Smooth muscle cell (in vitro differentiated cells): ENCODE measurements at regions not wholly inside any gene's neighbourhood (a gene's known extent, or its start where the extent isn't known, plus 50 kb on each side); places are given as distances from the start of the nearest gene placed in this dataset.

ENCODE experiments used
- DNase-seq: peaks from one replicate; lab custom pipeline; 2025; ENCODE audit not compliant: unreplicated experiment; lab: John Stamatoyannopoulos, UW
- H2AFZ ChIP-seq: fragments of 200-600 bp; sonication (generic); 2 replicates; pipeline ENCODE4 v1.6.0; 2016; ENCODE audit warnings: antibody characterized with exemption, low read depth, mild to moderate bottlenecking
- H3F3A ChIP-seq: fragments of 200-600 bp; sonication (generic); 2 replicates; pipeline ENCODE4 v1.6.0; 2017; ENCODE audit warnings: antibody characterized with exemption, low read depth
- H3K27ac ChIP-seq: fragments of 200-600 bp; sonication (generic); 2 replicates; pipeline ENCODE4 v1.5.1; 2016; ENCODE audit warnings: low read depth, mild to moderate bottlenecking
- H3K27me3 ChIP-seq: fragments of 200-600 bp; sonication (generic); 2 replicates; pipeline ENCODE4 v1.6.1; 2016; ENCODE audit warnings: low read depth, mild to moderate bottlenecking
- H3K36me3 ChIP-seq: fragments of 200-600 bp; sonication (generic); 2 replicates; pipeline ENCODE4 v1.5.1; 2016; ENCODE audit warnings: low read depth
- H3K4me1 ChIP-seq: fragments of 200-600 bp; sonication (generic); 2 replicates; pipeline ENCODE4 v1.5.1; 2016; ENCODE audit warnings: low read depth
- H3K4me2 ChIP-seq: fragments of 200-600 bp; sonication (generic); 2 replicates; pipeline ENCODE4 v1.6.0; 2016; ENCODE audit warnings: mild to moderate bottlenecking
- H3K4me3 ChIP-seq: fragments of 200-600 bp; sonication (generic); 2 replicates; pipeline ENCODE4 v1.5.1; 2016; ENCODE audit warnings: mild to moderate bottlenecking
- H3K79me2 ChIP-seq: fragments of 200-600 bp; sonication (generic); 2 replicates; pipeline ENCODE4 v1.6.0; 2016; ENCODE audit warnings: low read depth, mild to moderate bottlenecking
- H3K9ac ChIP-seq: fragments of 200-600 bp; sonication (generic); 2 replicates; pipeline ENCODE4 v1.6.0; 2016; ENCODE audit warnings: low read depth
- H3K9me3 ChIP-seq: fragments of 200-600 bp; sonication (generic); replicated peaks from 2 replicates; pipeline ENCODE4 v1.5.1; 2016; ENCODE audit warnings: low read depth
- H4K20me1 ChIP-seq: fragments of 200-600 bp; sonication (generic); 2 replicates; pipeline ENCODE4 v1.6.0; 2016; ENCODE audit warnings: low read depth
- WGBS: methylation state at CpG from one replicate; pipeline ENCODE4 v1.1.7; 2016; ENCODE audit warnings: low lambda C conversion rate; 5-methylcytosine and 5-hydroxymethylcytosine counted together
- TF ChIP-seq, protein P1 (sequence below): fragments of 200-600 bp; sonication (generic); IDR thresholded peaks from 2 replicates; pipeline ENCODE4 v1.5.1; 2017; ENCODE audit warnings: borderline replicate concordance, mild to moderate bottlenecking, antibody characterized with exemption; ENCODE audit not compliant: insufficient read depth, poor library complexity, severe bottlenecking

DNA sequence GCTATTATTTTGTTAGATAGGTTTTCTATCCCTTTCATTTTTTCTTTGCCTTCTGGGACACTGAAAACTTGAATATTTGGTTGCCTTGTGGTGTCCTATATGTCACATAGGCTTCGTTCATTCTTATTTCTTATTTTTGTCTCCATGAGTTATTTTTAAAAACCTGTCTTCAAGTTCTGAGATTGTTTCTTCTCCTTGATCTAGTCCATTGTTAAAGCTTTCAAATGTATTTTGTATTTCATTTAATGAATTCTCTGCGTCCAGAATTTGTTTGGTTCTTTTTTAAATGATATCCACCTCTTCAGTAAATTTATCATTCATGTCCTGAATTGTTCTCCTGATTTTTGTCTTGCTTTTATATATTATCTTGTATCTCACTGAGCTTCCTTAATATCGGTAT, 243.2 kb upstream of the BMP2 start:
- no peak overlapping the region for H3K27ac ChIP-seq
- no peaks in the 10 kb centered on the region for H4K20me1 ChIP-seq
- TF ChIP-seq, protein P1, sequence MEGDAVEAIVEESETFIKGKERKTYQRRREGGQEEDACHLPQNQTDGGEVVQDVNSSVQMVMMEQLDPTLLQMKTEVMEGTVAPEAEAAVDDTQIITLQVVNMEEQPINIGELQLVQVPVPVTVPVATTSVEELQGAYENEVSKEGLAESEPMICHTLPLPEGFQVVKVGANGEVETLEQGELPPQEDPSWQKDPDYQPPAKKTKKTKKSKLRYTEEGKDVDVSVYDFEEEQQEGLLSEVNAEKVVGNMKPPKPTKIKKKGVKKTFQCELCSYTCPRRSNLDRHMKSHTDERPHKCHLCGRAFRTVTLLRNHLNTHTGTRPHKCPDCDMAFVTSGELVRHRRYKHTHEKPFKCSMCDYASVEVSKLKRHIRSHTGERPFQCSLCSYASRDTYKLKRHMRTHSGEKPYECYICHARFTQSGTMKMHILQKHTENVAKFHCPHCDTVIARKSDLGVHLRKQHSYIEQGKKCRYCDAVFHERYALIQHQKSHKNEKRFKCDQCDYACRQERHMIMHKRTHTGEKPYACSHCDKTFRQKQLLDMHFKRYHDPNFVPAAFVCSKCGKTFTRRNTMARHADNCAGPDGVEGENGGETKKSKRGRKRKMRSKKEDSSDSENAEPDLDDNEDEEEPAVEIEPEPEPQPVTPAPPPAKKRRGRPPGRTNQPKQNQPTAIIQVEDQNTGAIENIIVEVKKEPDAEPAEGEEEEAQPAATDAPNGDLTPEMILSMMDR: no peak
- no peaks in the 10 kb centered on the region for H3K4me1 ChIP-seq
- no peak for DNase-seq
- no peak overlapping the region for H3K4me2 ChIP-seq
- H3K79me2 ChIP-seq: no peaks in the 10 kb centered on the region
- peaks cover 27% of the 10 kb centered on the region for H3K9me3 ChIP-seq
- H3K9ac ChIP-seq: no peak overlapping the region
- H3F3A ChIP-seq: no peaks in the 10 kb centered on the region
- H3K27me3 ChIP-seq: no peaks in the 10 kb centered on the region
- H3K36me3 ChIP-seq: peaks cover 11% of the 10 kb centered on the region
- WGBS: 92% methylated on average over 3 of the region's 3 CpGs
- no peak overlapping the region for H3K4me3 ChIP-seq
- no peak overlapping the region for H2AFZ ChIP-seq

DNA sequence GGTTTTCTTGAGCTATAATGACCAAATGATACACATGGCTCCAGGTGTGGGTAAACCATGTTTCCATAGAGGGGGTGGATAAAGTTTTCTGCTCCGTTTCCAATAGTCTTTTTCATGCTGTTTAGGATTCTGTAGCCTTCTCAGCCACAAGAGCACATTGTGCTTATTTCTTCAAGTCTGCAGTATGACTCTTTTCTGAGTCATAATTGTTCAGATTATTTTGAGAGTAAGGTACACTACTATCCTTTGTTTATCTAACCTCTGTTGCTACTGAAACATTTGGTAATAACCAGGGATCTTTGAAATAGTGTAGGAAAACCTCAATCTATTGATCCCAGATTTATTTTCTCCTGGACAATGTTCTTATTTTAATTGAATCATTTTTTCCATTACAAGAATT, 247.9 kb upstream of the BMP2 start:
- peak overlapping the region; percentile 28 for H3K4me2 ChIP-seq
- H4K20me1 ChIP-seq: no peaks in the 10 kb centered on the region
- peaks cover 23% of the 10 kb centered on the region for H3K9me3 ChIP-seq
- TF ChIP-seq, protein P1: no peak
- H2AFZ ChIP-seq: no peak overlapping the region
- H3K79me2 ChIP-seq: no peaks in the 10 kb centered on the region
- H3K27me3 ChIP-seq: no peaks in the 10 kb centered on the region
- H3F3A ChIP-seq: no peaks in the 10 kb centered on the region
- WGBS: 20% methylated on average over 1 of the region's 1 CpG
- H3K4me1 ChIP-seq: no peaks in the 10 kb centered on the region
- H3K36me3 ChIP-seq: peaks cover 11% of the 10 kb centered on the region
- no peak overlapping the region for H3K4me3 ChIP-seq
- peak overlapping the region; percentile 48 for H3K27ac ChIP-seq
- no peak overlapping the region for H3K9ac ChIP-seq
- no peak for DNase-seq

DNA sequence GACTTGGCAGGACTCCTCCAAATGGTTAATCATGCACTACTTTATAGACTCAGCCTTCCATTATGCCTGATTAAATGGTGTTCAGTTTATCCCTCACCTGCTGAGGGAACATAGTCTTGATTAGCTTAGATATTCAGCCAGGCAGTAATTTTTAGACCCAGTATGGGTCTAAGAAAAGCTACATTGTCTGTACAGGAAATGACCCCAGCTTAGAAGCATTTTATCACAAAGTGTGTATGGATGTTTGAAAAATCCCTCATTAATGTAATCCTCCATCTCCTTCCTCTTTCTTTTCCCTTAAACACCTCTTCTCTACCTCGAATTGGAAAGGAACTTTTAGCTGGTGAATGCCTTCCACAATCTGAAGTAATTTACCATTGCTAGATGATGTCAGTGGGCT, 252.2 kb upstream of the BMP2 start:
- no peak overlapping the region for H3K27ac ChIP-seq
- no peak overlapping the region for H3K4me3 ChIP-seq
- no peaks in the 10 kb centered on the region for H3K36me3 ChIP-seq
- no peaks in the 10 kb centered on the region for H3K27me3 ChIP-seq
- H3K4me2 ChIP-seq: no peak overlapping the region
- H4K20me1 ChIP-seq: no peaks in the 10 kb centered on the region
- no peaks in the 10 kb centered on the region for H3K79me2 ChIP-seq
- TF ChIP-seq, protein P1: no peak
- no peaks in the 10 kb centered on the region for H3F3A ChIP-seq
- DNase-seq: no peak
- no peak overlapping the region for H3K9ac ChIP-seq
- WGBS: 18% methylated on average over 1 of the region's 1 CpG
- H3K9me3 ChIP-seq: no peaks in the 10 kb centered on the region
- H2AFZ ChIP-seq: no peak overlapping the region
- no peaks in the 10 kb centered on the region for H3K4me1 ChIP-seq

DNA sequence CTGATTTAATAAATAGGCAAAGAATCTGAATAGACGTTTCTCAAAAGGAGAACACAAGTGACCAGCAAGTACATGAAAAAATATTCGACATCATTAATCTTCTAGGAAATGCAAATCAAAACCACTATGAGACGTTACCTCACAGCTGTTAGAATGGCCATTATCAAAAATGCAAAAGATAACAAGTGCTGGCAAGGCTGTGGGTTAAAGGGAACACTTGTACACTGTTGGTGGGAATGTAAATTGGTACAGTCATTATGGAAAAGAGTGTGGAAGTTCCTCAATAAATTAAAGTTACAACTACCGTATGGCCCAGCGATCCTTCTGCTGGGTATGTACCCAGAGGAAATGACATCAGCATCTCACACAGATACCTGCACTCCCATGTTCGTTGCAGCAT, 253.9 kb upstream of the BMP2 start:
- no peak overlapping the region for H2AFZ ChIP-seq
- H3K79me2 ChIP-seq: no peaks in the 10 kb centered on the region
- no peak for DNase-seq
- no peak overlapping the region for H3K9ac ChIP-seq
- H3K27me3 ChIP-seq: no peaks in the 10 kb centered on the region
- H4K20me1 ChIP-seq: no peaks in the 10 kb centered on the region
- no peaks in the 10 kb centered on the region for H3K4me1 ChIP-seq
- WGBS: 91% methylated on average over 6 of the region's 6 CpGs
- no peak overlapping the region for H3K27ac ChIP-seq
- no peaks in the 10 kb centered on the region for H3K9me3 ChIP-seq
- H3K4me3 ChIP-seq: no peak overlapping the region
- H3K4me2 ChIP-seq: no peak overlapping the region
- no peaks in the 10 kb centered on the region for H3F3A ChIP-seq
- H3K36me3 ChIP-seq: no peaks in the 10 kb centered on the region
- TF ChIP-seq, protein P1: no peak
